Kidney glomerular epithelial cell (primary cell): ENCODE measurements at regions not wholly inside any gene's neighbourhood (a gene's known extent, or its start where the extent isn't known, plus 50 kb on each side); places are given as distances from the start of the nearest gene placed in this dataset.

Experiments used
- DNase-seq: peaks from one replicate; lab custom pipeline; 2025; lab: John Stamatoyannopoulos, UW

GRCh38 chr1:214928574-214928973 lies 154.0 kb upstream of the KCNK2 start:
- DNase-seq = no peak

- DNase-seq = no peak
Observed at GRCh38 chr1:214933375-214933774, 149.2 kb upstream of the KCNK2 start.

DNA sequence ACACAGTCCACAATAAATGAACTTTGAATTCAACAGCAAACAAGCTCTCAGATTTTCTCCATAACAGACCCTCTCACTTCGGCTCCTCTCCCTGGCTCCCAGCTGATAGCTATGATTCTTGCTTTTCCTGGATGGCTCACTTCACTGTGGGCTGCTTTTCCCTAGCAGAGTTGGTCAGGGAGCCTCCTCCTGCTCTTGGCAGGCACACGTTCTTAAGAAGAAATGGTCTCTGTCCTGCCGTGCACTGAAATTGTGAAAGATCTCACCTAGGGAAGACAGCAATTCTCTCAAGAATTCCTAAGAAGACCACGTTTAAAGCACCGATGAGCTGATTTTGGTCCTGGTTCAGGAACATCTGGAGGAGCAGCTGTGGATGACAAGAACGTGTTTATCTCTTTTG lies 148.5 kb upstream of the KCNK2 start:
- no peak for DNase-seq

DNA sequence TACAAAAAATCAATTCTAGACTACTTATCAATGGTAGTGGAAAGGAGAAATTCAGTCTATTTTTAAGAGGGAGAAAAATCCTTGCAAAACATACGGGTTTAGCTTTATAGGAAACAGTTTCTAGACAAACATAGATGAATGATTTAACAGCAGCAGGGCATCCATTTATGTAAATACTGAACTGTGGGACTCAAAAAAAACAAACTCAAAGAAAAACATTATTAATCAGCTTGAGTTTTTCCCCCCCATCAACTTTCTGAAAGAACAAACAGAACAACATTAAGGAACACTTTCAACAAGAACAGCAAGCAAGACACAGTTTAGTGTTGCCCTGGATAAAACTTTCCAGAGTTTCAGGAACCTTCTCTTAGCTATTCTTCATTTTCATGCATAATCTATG lies 147.3 kb upstream of the KCNK2 start:
- no peak for DNase-seq

- DNase-seq = no peak
Observed at GRCh38 chr1:214939180-214939579, 143.4 kb upstream of the KCNK2 start.

DNA sequence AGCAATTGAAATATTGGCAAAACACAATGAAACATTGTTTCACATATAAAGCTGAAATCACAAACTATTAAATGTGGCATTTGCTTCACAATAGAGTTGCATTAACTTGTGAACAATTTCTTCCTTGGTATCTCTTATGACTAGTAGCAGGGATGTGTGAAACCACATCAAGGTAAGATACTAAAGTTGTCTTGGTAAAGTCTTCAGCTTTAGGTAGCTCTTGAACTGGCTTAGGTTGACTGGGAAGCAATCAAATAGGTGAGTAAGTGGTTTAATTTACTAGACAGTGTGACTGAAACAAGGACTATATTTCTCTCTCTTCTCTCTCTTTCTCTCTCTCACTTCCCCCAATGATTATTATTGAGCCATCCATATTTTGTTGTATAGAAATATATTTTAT lies 141.5 kb upstream of the KCNK2 start:
- DNase-seq = no peak

DNA sequence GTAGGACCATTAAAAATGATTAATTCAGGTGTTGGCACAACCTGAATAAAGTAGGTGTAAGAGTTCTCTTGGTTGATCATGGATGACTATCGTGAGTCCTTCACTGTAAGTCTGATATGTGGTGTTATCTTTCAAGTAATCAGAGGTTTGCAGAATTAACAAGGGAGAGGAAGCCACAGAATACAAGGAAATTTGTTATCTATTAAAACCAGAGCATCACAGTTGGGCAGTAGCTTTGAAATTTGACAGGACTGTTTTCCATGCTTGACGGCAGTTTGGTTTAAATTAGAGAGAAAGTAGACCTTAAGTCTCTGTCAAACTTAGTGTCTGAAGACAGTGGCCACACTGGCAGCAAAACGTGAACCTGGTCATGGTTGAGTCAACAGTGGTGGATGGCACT lies 139.5 kb upstream of the KCNK2 start:
- no peak for DNase-seq

DNA sequence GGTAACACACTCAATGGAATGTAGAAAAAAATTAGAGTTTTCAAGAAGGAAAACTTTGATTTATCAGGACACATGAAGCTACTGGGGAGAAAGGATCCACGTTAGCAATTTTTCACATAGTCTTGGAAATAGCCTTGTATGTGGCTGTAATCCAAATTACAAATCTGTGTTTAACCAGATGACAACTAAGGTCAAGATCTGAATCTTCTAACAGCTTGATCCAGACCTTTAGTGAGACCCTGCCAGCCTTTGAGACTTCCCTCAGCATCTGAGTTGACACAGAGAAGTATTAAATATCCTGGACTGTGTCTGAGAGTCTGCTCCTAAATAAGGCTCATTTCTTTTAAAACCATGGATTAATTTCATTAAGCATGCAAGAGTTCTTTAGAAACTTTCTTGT lies 135.9 kb upstream of the KCNK2 start:
- no peak for DNase-seq

GRCh38 chr1:214952648-214953047 lies 129.9 kb upstream of the KCNK2 start:
- DNase-seq = no peak

- DNase-seq = no peak
Observed at GRCh38 chr1:214953901-214954616, 128.5 kb upstream of the KCNK2 start.

DNA sequence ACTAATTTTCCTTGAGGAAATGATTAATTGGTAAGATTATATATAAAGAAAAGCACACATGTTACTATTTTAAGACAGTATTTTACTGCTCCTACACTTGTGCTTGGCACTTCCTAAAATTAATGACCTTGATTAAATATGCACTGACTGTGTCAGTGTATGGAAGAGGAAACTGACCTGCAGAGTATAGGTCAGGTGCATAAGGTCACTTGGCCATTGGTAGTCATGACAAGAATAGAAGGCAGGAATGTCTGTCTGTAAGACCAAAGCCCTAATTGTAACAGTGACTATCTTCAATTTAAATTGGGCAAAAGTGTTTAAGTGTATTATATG lies 128.0 kb upstream of the KCNK2 start:
- no peak for DNase-seq

DNA sequence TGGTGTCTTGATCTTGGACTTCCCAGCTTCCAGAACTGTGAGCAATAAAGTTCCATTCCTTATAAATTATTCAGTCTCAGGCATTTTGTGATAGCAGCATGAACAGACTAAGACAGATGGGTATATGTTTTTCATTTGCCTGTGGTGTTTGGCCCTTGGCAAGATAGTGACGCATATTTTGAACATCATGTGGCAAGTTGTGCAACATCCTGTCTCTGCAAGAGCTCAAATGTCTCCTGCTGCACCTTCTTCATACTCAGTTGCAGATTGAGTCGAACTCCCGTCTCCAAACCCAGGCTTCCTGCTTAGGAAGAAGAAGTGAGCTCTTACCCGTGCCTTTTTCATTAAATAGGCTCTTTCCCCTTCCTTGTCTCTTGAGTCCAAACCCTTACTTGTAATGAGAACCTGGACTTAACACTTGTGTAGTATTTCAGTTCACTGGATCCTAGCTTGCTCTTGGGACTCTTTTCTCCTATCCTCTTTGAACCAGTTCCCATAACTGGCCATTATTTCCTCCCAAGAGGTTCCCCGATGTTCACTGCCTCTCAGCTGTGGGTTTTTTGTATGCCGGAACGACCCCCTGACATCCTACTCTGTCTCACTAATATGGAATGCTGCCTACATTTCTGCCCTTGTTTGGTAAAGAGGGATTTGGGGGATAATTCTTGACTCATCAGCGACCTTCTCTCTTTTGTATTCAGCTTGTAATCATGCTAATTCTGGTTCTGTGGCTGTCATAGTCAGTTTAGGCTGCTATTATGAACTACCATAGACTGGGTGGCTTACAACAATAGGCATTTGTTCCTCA lies 125.0 kb upstream of the KCNK2 start:
- DNase-seq = no peak

GRCh38 chr1:214958486-214958885 lies 124.1 kb upstream of the KCNK2 start:
- DNase-seq = no peak

GRCh38 chr1:214966346-214966745 lies 116.2 kb upstream of the KCNK2 start:
- no peak for DNase-seq

- no peak for DNase-seq
Observed at GRCh38 chr1:214967865-214968575, 114.5 kb upstream of the KCNK2 start.

GRCh38 chr1:214970016-214970415 lies 112.5 kb upstream of the KCNK2 start:
- DNase-seq = no peak

DNA sequence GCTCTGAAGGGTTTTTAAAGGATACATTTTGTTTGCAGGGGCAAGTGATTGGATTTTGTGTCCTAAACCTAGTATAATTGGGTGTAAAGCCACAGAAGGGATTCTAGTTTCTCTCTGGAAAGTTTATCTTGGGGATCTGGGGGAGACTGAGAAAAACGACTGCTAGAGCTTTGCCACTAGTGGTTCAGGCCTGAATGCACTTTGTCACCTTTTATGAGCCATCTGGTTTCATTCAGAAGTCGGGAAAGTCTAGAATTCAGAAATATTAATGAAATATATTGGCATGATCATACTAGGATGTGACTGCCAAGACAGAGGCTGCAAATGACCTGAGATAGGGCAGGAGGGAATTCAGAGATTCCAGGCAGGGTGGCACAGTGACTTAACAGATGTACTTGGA lies 111.5 kb upstream of the KCNK2 start:
- no peak for DNase-seq

DNA sequence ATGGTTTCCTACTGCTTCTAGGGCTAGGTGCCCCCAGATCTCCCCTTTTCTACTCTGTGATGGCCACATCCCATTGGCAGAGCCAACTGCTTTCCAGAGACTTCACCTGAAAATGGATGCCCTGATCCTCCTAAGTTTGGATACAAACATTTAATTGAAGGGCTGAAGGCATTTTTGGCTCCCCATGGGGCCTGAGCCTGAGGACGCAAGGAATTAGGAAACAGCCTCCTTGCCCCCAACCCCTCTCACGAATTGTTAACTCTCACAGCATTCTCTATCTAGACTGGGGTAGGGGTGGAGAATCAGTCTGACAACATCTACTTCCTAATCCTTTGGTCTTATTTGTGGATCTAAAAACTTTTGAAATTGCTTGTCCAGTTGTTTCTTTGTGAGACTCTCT lies 108.5 kb upstream of the KCNK2 start:
- no peak for DNase-seq

DNA sequence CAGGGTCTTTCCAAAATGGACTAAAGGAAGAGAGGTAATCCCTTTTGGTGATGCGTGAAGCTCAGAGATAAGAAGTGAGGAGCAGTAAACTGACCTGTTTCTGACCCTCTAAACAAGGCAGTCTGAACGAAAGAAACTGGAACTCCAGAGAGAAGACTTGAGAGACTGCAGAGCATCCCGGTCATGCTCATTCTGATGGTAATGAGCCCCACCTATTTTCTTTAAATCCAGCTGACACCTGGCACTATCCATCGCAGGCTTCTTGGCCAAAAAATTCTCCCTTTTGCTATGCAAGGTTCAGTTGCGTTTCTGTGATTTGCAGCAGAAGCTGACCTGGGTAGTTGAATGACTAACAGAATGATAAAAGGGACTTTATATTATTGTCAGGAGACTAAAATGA lies 105.9 kb upstream of the KCNK2 start:
- DNase-seq = no peak

DNA sequence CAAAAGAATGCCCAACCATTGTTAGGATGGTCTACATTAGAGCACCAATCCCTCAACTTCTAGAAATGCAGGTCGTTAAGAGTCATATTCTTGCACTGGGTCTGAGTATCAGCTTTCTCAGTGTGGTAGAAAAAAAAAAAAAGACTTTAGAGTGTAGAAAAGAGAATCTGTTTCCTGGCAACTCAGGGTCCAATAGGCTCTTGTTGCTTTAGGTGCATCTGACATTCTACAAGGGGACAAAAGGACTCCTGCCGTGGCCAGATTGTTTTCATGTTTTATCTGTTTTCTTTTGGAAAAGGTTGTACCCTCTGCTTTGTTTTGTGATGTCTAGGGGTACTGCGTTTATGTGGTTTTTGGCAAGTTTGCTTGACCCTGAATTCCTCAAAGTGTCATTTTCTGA lies 105.4 kb upstream of the KCNK2 start:
- no peak for DNase-seq

DNA sequence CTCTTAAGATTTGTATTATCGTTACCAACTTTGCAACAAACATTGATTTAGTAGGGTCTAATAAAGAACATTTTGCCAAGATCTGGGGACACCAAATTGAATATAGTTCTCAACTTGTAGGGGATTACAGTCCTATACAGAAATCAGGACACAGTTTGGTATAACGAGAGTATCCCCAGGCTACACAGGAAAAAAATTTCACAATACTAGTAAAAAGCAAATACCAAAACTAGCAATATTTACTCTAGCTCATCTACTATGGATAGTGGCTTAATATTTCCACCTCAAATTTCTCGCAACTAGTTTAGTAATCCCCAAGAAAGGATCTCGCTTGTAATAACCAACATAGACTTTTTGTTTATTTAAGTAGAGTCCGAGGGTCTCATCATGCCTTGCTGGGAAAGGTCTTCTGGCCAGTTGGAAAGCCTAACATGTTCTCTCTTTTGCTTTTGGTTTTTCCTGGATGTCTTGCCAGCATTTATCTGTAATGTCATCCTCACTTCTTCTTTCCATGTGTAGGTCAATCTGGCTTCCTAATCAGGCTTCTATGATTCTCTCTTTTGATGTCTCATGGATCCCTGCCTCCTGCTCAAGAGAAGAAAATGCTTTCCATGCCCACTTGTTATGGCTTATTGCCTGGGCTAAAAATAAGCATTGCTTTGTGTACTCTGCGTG lies 104.7 kb upstream of the KCNK2 start:
- DNase-seq = no peak

DNA sequence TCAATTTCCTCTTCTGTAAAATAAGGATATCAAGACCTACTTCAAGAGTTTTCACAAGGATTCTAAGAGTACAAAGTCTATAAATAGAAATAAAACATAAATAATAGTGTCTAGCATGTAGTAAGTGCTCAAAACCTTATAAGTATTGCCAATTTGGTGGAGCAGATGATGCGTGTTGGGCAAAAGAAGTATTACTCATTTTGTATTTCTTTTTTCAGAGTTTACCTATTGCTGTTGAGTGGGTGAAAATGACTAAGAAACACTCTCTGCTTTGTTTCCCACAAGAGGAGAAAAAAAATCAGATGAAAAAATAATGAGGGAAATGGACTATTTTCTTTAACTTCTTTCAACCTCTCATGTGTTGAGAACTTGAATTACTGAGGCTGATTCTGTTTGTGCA lies 103.3 kb upstream of the KCNK2 start:
- DNase-seq = no peak

DNA sequence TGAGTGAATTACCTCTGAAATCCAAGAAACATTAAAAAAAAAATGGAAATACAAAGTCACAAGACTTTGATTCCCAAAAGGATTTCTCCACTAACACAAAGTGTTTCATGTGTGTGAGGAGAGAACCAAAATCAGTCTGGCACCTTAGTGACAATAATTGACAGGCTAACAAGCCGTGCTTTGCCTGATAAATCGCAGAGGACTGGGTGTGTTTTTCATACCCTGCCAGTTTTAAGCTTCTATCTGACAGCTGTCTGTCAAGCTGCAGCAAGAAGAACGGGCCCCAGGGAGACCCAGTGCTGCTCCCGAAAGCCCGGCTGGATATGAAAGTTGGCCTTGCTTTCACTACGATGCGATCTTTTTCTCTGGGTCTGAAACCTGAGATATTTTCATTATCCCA lies 101.6 kb upstream of the KCNK2 start:
- no peak for DNase-seq
